ENCODE measurements at regions not wholly inside any gene's neighbourhood (a gene's known extent, or its start where the extent isn't known, plus 50 kb on each side); places are given as distances from the start of the nearest gene placed in this dataset.

DNA sequence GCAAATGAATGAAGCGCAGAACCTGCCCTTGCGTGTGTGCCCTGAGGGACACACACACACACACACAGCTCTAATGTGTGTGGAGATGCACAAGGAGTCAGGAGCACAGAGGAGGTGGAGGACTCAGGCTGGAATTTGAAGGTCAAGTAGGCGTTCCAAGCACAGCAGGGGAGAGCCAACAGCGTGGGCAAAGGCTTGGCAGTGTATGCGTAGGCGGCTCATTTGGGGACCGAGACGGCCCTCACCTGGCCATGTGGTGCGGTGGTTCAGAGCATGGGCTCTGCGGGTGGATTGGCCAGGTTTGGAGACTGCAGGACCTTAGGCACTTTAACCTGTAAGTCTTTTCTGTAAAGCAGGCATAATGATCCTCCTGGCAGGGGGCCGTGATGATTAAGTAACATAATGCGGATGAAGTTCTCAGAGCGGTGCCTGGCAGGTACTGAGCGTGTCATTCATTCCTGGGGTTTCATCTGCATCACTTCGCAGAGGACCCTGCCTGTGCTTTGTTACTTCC lies 69.5 kb upstream of the SLC24A4 start:
- TF ChIP-seq, protein P1, sequence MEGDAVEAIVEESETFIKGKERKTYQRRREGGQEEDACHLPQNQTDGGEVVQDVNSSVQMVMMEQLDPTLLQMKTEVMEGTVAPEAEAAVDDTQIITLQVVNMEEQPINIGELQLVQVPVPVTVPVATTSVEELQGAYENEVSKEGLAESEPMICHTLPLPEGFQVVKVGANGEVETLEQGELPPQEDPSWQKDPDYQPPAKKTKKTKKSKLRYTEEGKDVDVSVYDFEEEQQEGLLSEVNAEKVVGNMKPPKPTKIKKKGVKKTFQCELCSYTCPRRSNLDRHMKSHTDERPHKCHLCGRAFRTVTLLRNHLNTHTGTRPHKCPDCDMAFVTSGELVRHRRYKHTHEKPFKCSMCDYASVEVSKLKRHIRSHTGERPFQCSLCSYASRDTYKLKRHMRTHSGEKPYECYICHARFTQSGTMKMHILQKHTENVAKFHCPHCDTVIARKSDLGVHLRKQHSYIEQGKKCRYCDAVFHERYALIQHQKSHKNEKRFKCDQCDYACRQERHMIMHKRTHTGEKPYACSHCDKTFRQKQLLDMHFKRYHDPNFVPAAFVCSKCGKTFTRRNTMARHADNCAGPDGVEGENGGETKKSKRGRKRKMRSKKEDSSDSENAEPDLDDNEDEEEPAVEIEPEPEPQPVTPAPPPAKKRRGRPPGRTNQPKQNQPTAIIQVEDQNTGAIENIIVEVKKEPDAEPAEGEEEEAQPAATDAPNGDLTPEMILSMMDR (IDR thresholded peaks at IDR 0.05), result no peak
- TF ChIP-seq POLR2A (IDR thresholded peaks at IDR 0.05), result no peak
- no peak for TF ChIP-seq POLR2AphosphoS5 (IDR thresholded peaks at IDR 0.05; ENCODE audit: insufficient read depth in 1 of 2, low read depth in 1 of 2)
